ENCODE measurements at regions not wholly inside any gene's neighbourhood (a gene's known extent, or its start where the extent isn't known, plus 50 kb on each side); places are given as distances from the start of the nearest gene placed in this dataset.

DNA sequence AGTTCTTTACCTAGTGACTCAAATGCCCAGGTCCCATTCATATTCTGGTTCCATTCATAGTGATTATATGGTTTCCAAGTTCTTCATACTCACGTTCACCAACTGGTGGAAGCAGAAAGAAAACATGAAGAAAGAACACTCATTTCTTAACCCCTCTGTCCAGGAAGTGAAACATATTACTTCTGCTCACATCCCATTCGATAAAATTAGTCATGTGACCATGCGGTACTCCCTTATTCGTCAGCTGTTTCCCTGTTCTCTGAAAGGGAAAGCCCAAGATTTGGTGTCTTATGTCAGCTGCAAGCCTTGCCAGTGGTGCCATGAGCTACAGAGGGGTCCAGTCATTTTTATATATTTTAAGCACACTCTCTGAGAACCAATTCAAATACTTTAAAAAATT is 387.0 kb upstream of the DMAC1 start:
- WGBS, 2 donors = 90 to 96% methylated on average over 4 of the region's 4 CpGs

DNA sequence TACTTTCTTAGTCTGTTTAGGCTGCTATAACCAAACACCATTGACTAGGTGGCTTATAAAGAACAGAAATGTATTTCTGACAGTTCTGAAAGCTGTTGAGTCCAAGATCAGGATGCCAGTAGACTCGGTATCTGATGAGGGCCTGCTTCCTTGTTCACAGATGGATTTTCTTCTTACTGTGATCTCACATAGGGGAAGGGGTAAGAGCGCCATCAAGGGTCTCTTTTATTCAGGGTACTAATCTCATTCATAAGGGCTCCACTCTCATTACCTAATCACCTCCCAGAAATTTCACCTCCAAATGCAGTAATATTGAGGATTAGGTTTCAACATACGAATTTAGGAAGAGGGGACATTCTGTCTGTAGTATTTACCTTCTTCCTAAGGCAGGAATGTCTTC is 384.0 kb upstream of the DMAC1 start:
- no peaks in the 10 kb centered on the region for H3K9me3 ChIP-seq
- no peak overlapping the region for H3K27ac ChIP-seq
- 84 to 91% methylated on average over 3 of the region's 3 CpGs for WGBS, 2 donors
- H3K4me3 ChIP-seq = no peak overlapping the region
- no peaks in the 10 kb centered on the region for H3K36me3 ChIP-seq
- no peaks in the 10 kb centered on the region for H3K27me3 ChIP-seq
- intact Hi-C loops (cut with DNase I) = no loop called here
- no peaks in the 10 kb centered on the region for H3K4me1 ChIP-seq
- DNase-seq = no peak
- TF ChIP-seq, protein P1, sequence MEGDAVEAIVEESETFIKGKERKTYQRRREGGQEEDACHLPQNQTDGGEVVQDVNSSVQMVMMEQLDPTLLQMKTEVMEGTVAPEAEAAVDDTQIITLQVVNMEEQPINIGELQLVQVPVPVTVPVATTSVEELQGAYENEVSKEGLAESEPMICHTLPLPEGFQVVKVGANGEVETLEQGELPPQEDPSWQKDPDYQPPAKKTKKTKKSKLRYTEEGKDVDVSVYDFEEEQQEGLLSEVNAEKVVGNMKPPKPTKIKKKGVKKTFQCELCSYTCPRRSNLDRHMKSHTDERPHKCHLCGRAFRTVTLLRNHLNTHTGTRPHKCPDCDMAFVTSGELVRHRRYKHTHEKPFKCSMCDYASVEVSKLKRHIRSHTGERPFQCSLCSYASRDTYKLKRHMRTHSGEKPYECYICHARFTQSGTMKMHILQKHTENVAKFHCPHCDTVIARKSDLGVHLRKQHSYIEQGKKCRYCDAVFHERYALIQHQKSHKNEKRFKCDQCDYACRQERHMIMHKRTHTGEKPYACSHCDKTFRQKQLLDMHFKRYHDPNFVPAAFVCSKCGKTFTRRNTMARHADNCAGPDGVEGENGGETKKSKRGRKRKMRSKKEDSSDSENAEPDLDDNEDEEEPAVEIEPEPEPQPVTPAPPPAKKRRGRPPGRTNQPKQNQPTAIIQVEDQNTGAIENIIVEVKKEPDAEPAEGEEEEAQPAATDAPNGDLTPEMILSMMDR (IDR thresholded peaks at IDR 0.05) = no peak
- TF ChIP-seq EP300 (IDR thresholded peaks at IDR 0.05) (no peak), POLR2AphosphoS5 (IDR thresholded peaks at IDR 0.05) (no peak)

More for the DNA sequence above, 387.0 kb upstream of the DMAC1 start:
- no peak overlapping the region for H3K4me3 ChIP-seq
- TF ChIP-seq, protein P1 (IDR thresholded peaks at IDR 0.05) = no peak
- TF ChIP-seq EP300 (IDR thresholded peaks at IDR 0.05) (no peak), POLR2A (IDR thresholded peaks at IDR 0.05) (no peak), POLR2AphosphoS5 (IDR thresholded peaks at IDR 0.05) (no peak)
- intact Hi-C loops (cut with DNase I) = no loop called here
- no peaks in the 10 kb centered on the region for H3K4me1 ChIP-seq
- peaks cover 0 to 6% (median 0%) of the 10 kb centered on the region in 4 donors for H3K9me3 ChIP-seq
- no peak for DNase-seq
- no peak overlapping the region for H3K27ac ChIP-seq
- no peaks in the 10 kb centered on the region for H3K27me3 ChIP-seq
- H3K36me3 ChIP-seq = no peaks in the 10 kb centered on the region

DNA sequence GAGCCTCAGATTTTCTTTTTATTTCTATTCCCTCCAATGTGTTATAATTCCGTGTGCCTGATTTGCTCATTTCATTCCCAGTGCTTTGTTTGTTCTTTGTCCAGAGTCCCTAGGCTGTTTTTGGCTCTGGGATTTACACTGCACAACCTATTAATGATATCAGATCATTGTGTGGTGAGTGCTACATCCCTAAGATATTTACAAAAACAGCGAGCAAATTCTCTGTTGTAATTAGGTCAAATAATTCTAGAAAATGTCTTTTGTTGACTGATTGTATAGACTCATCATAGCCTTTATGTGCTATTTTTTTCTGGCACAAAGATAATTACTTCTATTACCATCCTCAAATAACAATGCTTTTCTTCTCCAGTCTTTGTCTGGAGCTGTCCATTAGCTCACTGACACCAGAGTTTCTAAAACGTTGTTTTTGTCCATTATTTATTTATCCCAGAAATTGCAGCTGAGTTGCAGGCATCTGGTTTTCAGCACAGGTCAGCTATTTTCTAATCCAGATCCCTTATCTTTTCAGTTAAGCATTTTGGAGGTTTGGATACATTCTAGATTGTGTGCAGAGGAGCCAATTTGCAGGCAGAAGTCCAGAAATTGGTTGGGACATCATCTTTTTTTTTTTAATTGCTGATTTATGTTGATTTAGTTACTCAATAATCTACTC is 379.9 kb upstream of the DMAC1 start:
- no peak for DNase-seq
- H3K4me3 ChIP-seq = no peak overlapping the region
- H3K27me3 ChIP-seq = no peaks in the 10 kb centered on the region
- no peaks in the 10 kb centered on the region for H3K4me1 ChIP-seq
- 39 to 68% methylated on average over 3 of the region's 3 CpGs for WGBS, 2 donors
- no peak overlapping the region for H3K27ac ChIP-seq
- no peaks in the 10 kb centered on the region for H3K36me3 ChIP-seq
- no peaks in the 10 kb centered on the region for H3K9me3 ChIP-seq
- no peak for TF ChIP-seq POLR2AphosphoS5 (IDR thresholded peaks at IDR 0.05)
- TF ChIP-seq POLR2A (IDR thresholded peaks at IDR 0.05) = no peak
- TF ChIP-seq EP300 (IDR thresholded peaks at IDR 0.05) = no peak
- TF ChIP-seq, protein P1 (IDR thresholded peaks at IDR 0.05) = no peak
- intact Hi-C loops (cut with DNase I) = no loop called here

DNA sequence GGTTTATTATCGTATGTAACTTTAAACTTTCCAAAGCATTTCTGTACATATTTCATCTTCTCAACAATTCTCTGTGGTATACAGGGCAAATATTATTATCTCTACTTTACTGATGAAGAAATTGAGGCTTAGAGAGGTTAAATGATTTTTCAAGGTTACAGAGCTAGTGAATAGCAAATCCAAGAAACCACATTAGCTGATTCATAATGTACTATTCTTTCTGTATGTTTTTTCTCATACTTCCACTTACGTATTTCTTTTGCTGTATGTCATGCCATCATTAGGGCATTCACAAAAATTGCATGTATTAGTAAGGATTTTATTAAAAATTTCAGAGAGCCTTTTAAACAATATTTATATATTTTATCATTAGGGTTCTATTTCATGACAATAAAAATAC is 372.4 kb upstream of the DMAC1 start:
- WGBS, 2 donors = 72 to 81% methylated on average over 2 of the region's 2 CpGs
- H3K4me1 ChIP-seq = no peaks in the 10 kb centered on the region
- H3K4me3 ChIP-seq = no peak overlapping the region
- no peaks in the 10 kb centered on the region for H3K36me3 ChIP-seq
- TF ChIP-seq EP300 (IDR thresholded peaks at IDR 0.05) (no peak), POLR2AphosphoS5 (IDR thresholded peaks at IDR 0.05) (no peak), POLR2A (IDR thresholded peaks at IDR 0.05) (no peak)
- TF ChIP-seq, protein P1 (IDR thresholded peaks at IDR 0.05) = no peak
- no peaks in the 10 kb centered on the region for H3K27me3 ChIP-seq
- no peak overlapping the region for H3K27ac ChIP-seq
- DNase-seq = no peak
- H3K9me3 ChIP-seq = no peaks in the 10 kb centered on the region
- intact Hi-C loops (cut with DNase I) = no loop called here

DNA sequence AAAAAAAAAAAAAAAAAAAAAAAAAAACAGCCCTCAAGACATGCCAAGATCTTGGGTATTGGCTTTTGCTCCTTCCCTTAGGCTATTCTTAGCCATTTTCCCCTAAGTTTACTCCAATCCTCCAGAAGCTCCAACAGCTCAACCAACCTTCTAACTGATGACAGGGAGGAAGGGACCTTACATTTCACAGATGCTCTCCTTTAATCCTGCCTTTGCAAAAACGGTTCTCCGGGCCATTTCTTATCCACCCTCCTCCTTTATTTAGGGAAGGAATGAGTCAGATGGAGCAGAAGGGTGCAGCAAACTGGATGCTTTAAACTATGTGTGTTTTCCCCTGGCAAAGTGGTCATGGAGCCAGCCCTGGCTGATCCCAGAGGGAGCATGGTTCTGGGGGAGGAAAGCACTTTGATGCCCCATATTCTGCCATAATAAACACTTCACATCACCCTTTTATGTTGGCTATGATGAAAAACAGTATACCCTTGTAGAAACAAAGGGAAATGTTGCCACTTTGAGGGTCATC is 369.4 kb upstream of the DMAC1 start:
- Histone ChIP-seq H3K4me1 (no peaks in the 10 kb centered on the region), H3K27me3 (no peaks in the 10 kb centered on the region), H3K9me3 (no peaks in the 10 kb centered on the region), H3K4me3 (no peak overlapping the region), H3K27ac (no peak overlapping the region), H3K36me3 (no peaks in the 10 kb centered on the region)
- no peak for TF ChIP-seq POLR2A (IDR thresholded peaks at IDR 0.05)
- no peak for TF ChIP-seq POLR2AphosphoS5 (IDR thresholded peaks at IDR 0.05)
- TF ChIP-seq, protein P1 (IDR thresholded peaks at IDR 0.05) = no peak
- no peak for TF ChIP-seq EP300 (IDR thresholded peaks at IDR 0.05)
- no peak for DNase-seq
- 70 to 79% methylated on average over 2 of the region's 2 CpGs for WGBS, 2 donors
- intact Hi-C loops (cut with DNase I) = no loop called here
